HG03460 (cell line): ENCODE measurements at regions not wholly inside any gene's neighbourhood (a gene's known extent, or its start where the extent isn't known, plus 50 kb on each side); places are given as distances from the start of the nearest gene placed in this dataset.
"Not testable (repeated sequence)": the region's sequence is repeated elsewhere in the genome, so short reads cannot be mapped to it uniquely, and the experiment has no call there.

Source experiments
- ATAC-seq: cut with Tn5 transposase; IDR thresholded peaks from one replicate; pipeline ENCODE4 v1.9.1; 2021; ENCODE audit not compliant: unreplicated experiment

GRCh38 chrX:46367491-46367890 is 177.7 kb downstream of the ZNF674 start:
- ATAC-seq, result no peak

- no peak for ATAC-seq
Measured at GRCh38 chrX:46366381-46367207, 178.6 kb downstream of the ZNF674 start.

- ATAC-seq, result no peak
Measured at GRCh38 chrX:46354481-46354880, 190.7 kb downstream of the ZNF674 start.

GRCh38 chrX:46341767-46342322 is 203.4 kb downstream of the ZNF674 start:
- ATAC-seq, result no peak

- ATAC-seq, result no peak
Measured at GRCh38 chrX:46340696-46341095, 204.5 kb downstream of the ZNF674 start.

GRCh38 chrX:46333550-46333949 is 211.7 kb downstream of the ZNF674 start:
- ATAC-seq, result no peak

- ATAC-seq, result no peak
Measured at GRCh38 chrX:46330981-46331380, 214.2 kb downstream of the ZNF674 start.

GRCh38 chrX:46330513-46330912 is 214.7 kb downstream of the ZNF674 start:
- ATAC-seq, result no peak

GRCh38 chrX:46328133-46328532 is 217.1 kb downstream of the ZNF674 start:
- no peak for ATAC-seq

- no peak for ATAC-seq
Measured at GRCh38 chrX:46327566-46328115, 217.6 kb downstream of the ZNF674 start.

- ATAC-seq, result no peak
Measured at GRCh38 chrX:46326161-46326560, 219.1 kb downstream of the ZNF674 start.

GRCh38 chrX:46325312-46325877 is 219.8 kb downstream of the ZNF674 start:
- no peak for ATAC-seq

GRCh38 chrX:46324166-46324565 is 221.1 kb downstream of the ZNF674 start:
- no peak for ATAC-seq

GRCh38 chrX:46322929-46323328 is 222.3 kb downstream of the ZNF674 start:
- not testable (repeated sequence) for ATAC-seq

- no peak for ATAC-seq
Measured at GRCh38 chrX:46321676-46322075, 223.5 kb downstream of the ZNF674 start.

GRCh38 chrX:46319750-46320149 is 225.5 kb downstream of the ZNF674 start:
- no peak for ATAC-seq

GRCh38 chrX:46318551-46318950 is 226.7 kb downstream of the ZNF674 start:
- no peak for ATAC-seq

- no peak for ATAC-seq
Measured at GRCh38 chrX:46317163-46317562, 228.1 kb downstream of the ZNF674 start.

- ATAC-seq, result no peak
Measured at GRCh38 chrX:46311581-46312120, 233.6 kb downstream of the ZNF674 start.

GRCh38 chrX:46310815-46311497 is 234.3 kb downstream of the ZNF674 start:
- ATAC-seq, result no peak

- no peak for ATAC-seq
Measured at GRCh38 chrX:46308110-46308509, 237.1 kb downstream of the ZNF674 start.
